ENCODE measurements at regions not wholly inside any gene's neighbourhood (a gene's known extent, or its start where the extent isn't known, plus 50 kb on each side); places are given as distances from the start of the nearest gene placed in this dataset.

DNA sequence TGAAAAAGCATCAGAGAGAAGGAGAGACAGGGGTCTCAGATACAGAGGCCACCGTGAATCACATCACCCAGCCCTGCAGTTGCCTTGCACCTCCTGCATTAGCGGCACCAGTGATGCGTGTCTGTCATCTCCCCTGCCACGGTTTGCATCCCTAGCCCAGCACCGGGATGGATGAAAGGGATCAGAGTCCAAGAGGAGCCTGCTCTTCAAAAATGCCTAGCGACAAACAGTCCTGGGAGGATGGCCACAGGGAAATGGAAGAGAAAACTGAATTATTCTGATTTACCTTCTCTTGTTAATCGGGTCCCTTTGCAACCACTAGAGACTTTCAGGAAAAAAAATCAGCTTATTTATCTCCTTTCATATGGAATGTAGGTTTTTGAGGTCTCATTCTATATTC, 495.6 kb upstream of the KIRREL3 start:
- DNase-seq, result no peak
- intact Hi-C loops (cut with DNase I, micrococcal nuclease), result no loop called here
- ATAC-seq, result no peak

DNA sequence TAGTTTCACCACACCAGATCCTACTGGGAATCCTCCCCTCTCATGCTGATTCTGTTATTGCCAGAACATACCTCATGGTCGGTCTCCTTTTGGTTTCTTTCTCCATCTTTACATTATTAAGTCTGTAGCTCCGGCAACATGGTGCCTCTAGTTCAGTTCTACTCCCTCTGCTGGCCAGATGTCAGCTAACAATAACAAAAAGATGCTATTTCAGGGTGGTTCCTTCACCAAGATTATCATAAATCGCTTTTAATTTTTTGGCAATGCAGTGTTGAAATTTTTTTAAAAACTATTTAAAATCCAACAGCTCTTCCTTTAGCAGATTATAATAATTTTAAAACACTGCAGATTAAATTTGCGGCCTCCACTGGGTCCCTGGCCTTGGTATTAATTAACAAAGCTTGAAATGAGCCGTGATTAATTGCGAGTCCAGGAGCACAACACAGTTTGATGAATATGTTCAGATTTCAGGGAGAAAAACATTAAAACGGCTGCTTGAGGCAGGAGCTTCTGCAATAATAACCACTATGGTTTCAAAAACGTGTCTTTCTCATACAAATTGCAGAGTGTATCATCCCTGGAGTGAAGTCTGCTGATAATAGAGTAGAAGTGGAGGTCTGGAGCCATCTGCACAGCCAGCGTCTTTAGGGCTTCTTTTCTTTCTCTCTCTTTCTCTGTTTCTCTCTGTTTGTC, 492.9 kb upstream of the KIRREL3 start:
- ATAC-seq (no peak), DNase-seq (no peak)
- intact Hi-C loops (cut with DNase I, micrococcal nuclease), result no loop called here

DNA sequence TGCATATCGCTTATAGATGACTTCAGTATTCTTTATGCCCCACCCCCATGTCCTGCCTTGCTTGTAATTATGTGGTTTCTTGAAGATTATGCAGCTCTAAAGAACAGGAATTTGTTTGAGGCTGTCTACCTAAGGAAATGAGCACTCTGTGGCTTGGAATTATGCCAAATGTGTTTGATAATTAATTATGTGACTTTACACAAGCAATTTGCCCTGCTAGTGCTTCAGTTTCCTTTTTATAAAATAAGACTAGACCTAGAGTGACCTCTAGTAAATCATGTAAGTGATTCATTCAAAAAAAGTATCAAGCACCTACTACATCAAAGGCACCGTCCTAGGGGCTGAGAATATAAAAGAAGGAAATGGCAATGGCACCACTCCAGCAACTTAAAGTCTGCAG, 491.5 kb upstream of the KIRREL3 start:
- no peak for ATAC-seq
- intact Hi-C loops (cut with DNase I, micrococcal nuclease), result no loop called here
- DNase-seq, result no peak

DNA sequence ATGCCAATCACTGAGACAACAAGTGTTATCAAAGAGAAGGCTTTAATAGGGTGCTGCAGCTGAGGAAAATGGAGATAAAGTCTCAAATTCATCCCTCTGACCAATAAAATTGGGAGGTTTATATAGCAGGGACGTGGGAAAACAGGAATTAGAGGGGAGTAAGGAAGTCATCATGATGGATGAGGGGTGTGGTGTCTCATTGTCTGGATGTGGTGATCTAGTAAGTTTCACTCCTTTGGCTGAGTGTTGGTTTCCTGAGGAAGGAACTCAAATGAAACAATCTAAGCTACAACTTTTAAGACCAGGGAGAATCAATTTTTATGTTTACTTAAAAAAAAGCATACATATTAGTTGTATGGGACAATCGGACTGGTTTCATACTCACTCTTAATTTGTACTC, 491.0 kb upstream of the KIRREL3 start:
- ATAC-seq, result no peak
- DNase-seq, result no peak
- intact Hi-C loops (cut with DNase I, micrococcal nuclease), result no loop called here

DNA sequence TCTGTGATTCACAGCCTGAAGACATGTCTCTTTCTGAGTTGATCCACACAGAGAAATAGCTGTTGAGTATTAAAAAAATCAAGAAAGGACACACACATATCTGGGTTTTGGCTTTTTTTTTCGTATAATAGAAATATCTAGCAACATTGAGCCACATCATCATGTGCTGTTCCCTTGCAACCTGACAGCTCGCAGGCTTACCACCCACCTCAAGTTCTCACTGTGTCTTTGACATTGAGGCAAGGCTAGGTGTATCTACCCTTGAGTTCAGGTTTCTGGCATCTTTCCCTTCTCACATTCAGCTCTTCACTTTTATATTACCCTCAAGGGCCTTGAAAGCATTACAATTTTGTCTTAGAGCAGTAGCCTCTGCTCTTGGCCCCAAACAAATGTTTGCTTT, 490.3 kb upstream of the KIRREL3 start:
- no peak for ATAC-seq
- intact Hi-C loops (cut with DNase I, micrococcal nuclease), result no loop called here
- no peak for DNase-seq

DNA sequence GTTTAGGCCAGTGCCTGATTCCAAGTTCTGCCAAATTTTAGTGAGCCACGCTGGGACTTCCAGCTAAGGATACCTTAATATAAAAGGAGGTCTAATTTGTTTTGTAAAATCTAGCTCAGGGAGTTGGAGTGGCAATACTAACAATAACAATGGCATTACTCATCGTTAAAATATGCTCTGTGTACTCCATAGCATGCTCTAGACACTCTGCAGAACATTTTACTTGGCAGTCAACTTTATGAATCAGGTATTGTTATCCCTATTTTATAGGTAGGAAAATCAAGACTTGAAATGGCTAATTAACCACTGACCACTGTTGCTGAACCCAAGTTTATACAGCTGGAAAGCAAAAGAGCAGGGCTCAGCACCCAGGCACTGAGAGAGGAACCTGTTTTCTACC, 485.0 kb upstream of the KIRREL3 start:
- no peak for ATAC-seq
- intact Hi-C loops (cut with DNase I, micrococcal nuclease), result no loop called here
- DNase-seq, result no peak

DNA sequence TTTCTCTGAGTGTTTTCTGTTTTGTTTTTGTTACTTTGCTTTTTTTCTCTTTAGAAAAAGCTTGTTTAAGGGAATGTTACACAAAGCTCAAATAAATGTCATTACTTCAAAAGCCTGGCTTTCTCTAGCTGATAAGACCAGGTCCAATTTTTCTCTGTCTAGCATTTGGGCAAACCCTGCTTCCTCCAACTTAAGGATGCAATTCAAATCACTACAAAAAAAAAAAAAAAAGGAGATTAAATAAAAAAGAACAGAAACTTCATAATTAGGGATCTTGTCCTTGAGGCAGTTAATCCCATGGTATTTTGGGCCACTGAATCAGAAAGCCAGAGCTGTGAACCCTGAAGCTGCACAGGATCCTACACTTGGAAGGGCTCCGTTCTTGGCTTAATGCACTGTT, 480.8 kb upstream of the KIRREL3 start:
- intact Hi-C loops (cut with DNase I, micrococcal nuclease), result no loop called here
- ATAC-seq (no peak), DNase-seq (no peak)

DNA sequence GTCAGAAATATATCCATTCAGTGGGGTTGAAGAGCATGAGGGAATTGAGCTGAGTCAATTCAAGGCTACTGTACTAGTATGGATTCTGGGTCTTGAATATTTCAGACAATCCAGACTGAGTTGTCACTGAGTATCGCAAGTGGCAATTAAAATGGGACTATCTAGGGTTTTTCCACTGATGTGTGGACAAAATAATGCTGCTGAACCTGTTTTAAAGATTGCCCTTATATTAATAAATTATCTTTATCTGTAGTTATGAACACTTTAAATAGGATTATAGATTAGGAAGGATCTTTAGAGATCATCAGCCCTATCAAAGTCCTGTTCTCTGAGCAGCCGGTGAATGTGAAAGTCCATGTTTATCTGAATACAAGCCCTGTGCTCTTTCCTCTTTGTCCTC, 478.3 kb upstream of the KIRREL3 start:
- intact Hi-C loops (cut with DNase I, micrococcal nuclease), result no loop called here
- DNase-seq (no peak), ATAC-seq (no peak)

DNA sequence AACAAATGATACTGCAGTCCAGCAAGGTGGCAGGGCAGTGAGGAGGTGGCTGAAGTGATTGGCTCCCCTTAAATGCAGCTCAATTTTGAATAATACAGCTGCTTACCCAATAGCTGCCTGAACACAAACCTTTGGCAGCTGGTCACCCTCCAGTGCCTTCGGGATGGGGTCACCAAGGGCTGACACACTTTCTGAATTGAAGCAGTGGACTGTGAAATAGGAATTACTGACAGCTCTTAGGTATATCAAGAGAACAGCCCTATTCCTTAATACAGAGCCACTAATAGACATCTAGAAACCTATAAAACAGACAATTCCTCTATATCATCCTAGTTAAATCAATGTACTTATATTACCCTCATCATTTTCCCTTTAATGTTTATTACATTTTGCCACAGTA, 474.2 kb upstream of the KIRREL3 start:
- no peak for DNase-seq
- intact Hi-C loops (cut with DNase I, micrococcal nuclease), result no loop called here
- no peak for ATAC-seq

DNA sequence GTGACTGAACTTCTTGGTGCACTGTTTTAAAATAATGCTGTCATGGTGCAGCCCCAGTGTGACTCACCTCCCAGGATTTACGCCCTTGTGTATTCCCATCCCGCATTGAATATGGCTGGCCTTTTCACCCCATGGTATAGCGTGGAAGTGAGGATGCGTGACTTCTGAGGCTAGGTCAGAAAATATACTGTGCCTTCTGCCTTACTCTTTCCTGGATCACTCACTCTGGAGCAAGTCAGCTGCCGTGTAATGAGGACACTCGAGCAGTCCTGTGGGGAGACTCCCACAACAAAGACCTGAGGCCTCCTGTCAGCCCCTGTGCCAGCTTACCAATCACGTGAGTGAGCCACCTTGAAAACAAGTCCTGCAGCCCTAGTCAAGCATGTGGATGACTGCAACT, 471.9 kb upstream of the KIRREL3 start:
- ATAC-seq (no peak), DNase-seq (no peak)
- intact Hi-C loops (cut with DNase I, micrococcal nuclease), result no loop called here

DNA sequence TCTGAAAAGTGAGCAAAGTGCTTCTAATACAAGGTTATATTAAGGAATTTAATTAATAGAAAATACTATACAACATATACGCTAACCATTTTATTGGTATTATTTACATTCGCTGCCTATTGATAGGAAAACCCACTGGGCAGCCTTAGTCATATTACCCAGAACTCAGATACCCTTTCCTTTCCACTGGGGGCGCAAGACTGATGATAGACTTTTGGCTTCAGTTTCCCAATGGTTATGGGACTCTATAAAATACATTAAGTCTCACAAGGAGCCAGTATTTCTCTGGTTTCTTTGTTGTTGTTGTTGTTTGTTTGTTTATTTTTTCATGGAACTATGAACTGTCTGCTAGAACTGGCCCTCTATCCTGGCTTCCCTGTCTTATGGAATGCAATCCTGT, 471.1 kb upstream of the KIRREL3 start:
- intact Hi-C loops (cut with DNase I, micrococcal nuclease), result no loop called here
- DNase-seq (no peak), ATAC-seq (no peak)

DNA sequence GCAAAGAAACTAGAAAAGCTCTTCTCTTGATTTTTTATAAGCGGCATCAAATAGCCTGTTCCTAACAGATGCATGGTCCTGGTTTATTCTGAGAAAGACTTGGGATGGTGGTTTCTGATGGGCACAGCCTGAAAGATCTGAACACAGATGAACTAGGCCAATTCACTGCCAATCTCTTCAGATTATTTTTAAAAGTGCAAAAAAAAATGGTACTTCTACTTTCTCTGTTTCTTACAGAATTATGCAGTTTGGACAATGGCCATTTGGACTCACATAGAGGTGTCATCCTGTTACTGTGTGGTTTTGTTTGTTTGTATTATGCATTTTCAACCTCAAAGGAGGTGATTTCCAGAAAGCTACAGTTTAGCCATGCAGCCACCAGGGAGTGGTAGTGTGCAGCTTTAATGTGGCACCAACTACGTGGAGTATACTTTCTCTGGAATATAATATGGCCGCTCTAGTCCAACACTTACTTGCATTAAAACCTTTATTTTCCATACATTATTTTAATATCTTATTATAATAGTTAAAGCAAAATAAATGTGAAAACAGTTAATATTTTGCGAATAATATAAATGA, 469.8 kb upstream of the KIRREL3 start:
- intact Hi-C loops (cut with DNase I, micrococcal nuclease), result no loop called here
- peak in 1 of 2 donors; percentile 14 for DNase-seq

DNA sequence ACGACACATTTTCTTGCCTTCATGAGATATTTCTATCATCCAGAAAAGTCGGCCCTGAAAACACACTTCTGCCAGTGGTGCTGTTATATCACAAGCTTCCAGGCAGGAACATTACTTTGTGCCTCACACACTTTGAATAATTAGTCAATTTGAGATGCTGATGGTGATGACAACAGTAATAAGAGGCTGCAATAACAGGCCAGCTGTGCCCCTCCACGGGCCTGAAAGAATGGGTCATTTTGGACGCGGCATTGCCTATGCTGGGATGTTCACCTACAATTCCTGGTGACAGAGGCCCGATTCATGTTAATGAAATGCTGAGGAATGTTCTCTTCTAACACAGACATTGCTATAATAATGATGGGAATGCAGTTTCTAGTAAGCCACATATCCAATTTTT, 463.8 kb upstream of the KIRREL3 start:
- intact Hi-C loops (cut with DNase I, micrococcal nuclease), result no loop called here
- ATAC-seq, result no peak
- no peak for DNase-seq

More for the DNA sequence above, 469.8 kb upstream of the KIRREL3 start:
- ATAC-seq, result peak; percentile 44

DNA sequence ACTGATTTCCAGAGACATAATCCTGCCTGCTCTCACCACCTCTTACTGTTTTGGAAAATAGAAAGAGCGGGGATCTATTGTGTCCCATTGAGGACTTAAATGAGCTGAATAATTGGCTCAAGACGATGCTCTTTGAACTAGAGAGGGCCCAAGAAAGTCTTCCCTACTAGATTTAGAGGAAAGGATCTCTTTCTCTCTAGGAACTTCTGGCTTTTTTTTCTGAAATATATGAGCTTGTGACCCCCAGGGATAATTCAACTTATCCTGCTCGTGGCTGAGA, 461.4 kb upstream of the KIRREL3 start:
- ATAC-seq (no peak), DNase-seq (no peak)

DNA sequence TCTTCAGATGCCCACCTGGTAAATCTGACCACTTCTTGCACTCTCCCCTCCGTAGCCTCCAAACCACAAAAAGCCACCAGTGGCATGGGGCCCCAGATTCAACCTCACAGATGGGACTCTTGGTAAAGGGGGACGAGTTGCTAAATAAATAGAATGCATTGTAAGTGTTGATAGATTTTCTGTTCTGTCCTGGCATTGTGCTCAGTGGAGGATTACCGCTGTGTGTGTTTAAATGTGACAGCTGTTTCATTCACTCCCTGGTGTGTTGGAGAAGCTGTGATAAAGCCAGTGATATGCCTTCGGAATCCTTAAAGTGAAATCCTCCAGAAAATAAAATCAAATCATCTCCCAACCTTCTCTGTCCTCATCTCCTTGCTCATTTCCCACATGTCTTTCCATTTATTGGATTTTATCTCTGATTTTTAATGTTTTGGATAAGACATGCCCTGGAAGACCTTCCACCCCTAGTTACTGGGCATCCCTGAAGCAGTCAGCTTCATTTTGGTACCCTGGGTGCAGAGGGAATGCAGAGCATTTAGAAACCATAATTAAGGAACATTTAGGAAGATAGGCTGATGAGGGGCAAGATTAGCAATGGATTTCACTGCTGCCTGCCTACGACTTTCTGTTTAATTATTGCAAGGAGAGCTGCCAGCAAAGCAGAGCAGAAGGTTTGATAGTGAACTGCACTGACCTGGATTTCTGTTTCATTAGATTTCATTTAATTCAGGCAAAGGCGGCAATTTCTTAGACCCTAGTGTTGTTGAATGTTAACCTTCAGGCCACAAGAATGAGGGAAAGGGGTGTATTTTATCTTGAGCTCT, 460.9 kb upstream of the KIRREL3 start:
- intact Hi-C loops (cut with DNase I, micrococcal nuclease), result no loop called here
- ATAC-seq (no peak), DNase-seq (no peak)

More for the DNA sequence above, 461.4 kb upstream of the KIRREL3 start:
- intact Hi-C loops (cut with DNase I, micrococcal nuclease), result no loop called here

DNA sequence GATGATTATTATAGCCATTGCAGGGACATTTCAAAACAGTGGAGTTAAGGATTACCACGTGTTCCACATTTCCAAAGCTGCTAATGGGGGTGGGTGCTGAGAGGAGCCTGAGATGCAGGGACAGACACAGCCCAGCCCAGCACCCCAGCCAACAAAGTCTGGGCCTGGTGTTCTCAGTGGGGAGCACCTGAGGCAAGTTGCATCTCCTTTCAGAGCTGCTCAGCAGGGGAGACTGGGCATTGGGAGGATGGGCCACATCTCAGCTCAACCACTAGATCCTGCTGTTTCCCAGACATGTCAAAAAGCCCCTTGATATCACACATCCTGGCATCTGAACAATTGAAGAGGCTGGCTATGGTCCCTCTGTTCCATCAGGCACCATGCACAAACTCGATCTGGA, 458.0 kb upstream of the KIRREL3 start:
- ATAC-seq (no peak), DNase-seq (no peak)
- intact Hi-C loops (cut with DNase I, micrococcal nuclease), result no loop called here

DNA sequence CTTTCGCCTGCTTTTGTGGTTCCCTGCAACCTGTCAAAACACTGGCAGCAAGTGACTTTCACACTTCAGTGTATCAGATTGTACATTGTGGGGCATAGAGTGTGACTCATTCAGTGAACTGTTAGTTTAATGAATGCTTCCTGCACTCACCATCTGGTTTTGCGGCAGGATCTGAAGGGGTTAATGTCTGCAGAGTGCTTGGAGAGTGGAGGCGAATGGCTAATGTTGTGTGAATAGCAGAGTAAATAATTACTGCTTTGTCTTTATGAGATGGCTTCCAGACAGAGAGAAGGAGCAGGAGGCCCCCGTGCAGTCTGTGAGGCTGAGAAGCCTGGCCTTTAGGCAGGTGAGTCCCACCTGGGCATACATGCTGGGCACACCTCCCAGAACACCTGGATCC, 454.3 kb upstream of the KIRREL3 start:
- ATAC-seq, result no peak
- intact Hi-C loops (cut with DNase I, micrococcal nuclease), result no loop called here
- no peak for DNase-seq

DNA sequence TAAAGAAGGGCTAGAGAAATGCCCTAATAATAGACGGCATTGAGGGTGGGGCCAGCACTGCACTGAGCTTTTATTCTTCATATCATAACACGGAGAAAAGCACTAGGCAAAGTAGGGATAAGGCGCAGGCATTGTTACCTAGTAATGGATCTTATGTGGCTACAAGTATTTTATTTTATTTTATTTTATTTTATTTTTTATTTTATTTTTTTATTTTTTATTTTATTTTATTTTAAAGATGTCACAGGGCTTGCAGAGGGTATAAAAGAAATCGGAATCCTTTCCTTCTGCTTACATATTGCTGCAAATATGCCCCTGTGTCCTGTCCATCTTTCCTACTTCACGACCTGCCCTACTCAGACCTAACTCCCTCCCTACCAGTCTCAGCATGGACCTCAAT, 452.0 kb upstream of the KIRREL3 start:
- no peak for ATAC-seq
- DNase-seq, result no peak
- intact Hi-C loops (cut with DNase I, micrococcal nuclease), result no loop called here

DNA sequence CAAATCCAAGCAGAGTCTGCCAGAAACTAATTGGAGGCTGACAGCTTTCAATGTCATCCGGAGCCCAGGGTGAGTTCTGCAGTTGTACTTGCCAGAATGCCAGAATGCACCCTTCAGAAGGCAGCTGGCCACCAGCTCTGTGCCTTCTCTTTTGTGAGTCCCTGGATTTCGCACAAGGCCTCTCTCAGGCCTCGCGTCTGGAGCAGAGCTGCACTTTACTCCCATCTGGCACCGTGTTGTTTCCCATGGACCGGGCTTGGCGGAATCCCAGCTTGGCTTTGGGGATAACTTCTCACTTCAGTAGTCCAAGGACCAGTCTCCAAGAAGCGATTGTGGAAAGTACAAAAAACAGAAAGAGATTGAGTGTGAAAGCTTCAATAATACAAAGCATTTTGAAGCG, 451.3 kb upstream of the KIRREL3 start:
- intact Hi-C loops (cut with DNase I, micrococcal nuclease), result no loop called here

DNA sequence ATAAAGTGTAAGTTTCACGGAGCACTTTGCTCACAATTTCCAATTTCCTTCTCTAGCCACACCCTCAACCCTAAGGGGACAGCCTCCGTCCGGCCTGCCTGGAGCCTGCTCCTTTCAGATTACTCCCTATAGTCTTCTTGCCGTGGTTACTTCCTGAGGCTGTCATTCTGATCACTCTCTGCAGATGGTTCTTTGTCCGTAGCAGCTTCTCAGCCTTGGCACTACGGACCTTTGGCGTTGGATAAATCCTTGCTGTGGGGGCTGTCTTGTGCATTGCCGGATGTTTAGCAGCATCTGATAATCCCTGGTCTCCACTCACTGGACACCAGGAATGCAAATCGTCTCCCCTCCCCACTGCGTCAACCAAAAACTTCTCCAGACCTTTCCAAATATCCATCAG, 447.5 kb upstream of the KIRREL3 start:
- DNase-seq (no peak), ATAC-seq (no peak)
- intact Hi-C loops (cut with DNase I, micrococcal nuclease), result no loop called here

More for the DNA sequence above, 451.3 kb upstream of the KIRREL3 start:
- ATAC-seq (no peak), DNase-seq (peak; percentile 2 to 25)

DNA sequence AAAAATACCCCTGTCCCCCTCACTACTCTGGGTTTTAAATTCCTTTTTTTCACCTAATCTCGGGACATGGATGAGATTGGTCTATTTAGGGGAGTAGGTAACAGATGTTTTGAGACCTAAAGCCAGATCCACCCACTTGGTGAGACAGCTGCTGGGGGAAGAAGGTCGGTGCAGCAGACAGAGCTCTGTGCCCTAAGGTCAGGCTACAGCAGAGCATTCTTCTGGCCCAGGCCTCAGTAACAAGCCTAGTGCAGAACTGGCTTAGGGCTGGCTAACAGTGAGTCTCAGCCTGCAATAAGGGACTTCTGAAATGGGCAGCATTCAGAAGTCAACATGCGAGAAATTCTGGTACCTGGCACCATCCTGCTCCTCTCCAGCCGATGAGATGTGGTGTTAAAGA, 444.9 kb upstream of the KIRREL3 start:
- ATAC-seq, result no peak
- intact Hi-C loops (cut with DNase I, micrococcal nuclease), result no loop called here
- DNase-seq, result no peak
